Loucy (cell line): ENCODE measurements at regions not wholly inside any gene's neighbourhood (a gene's known extent, or its start where the extent isn't known, plus 50 kb on each side); places are given as distances from the start of the nearest gene placed in this dataset.

Experiments used
- H2AFZ ChIP-seq: fragments of 200-600 bp; sonication (generic); 2 replicates; pipeline ENCODE4 v1.6.0; 2016; ENCODE audit warnings: antibody characterized with exemption, mild to moderate bottlenecking, low read length, moderate library complexity
- H3F3A ChIP-seq: fragments of 200-600 bp; 2 replicates; pipeline ENCODE4 v1.6.0; 2016; ENCODE audit warnings: antibody characterized with exemption, low read depth, mild to moderate bottlenecking
- H3K27me3 ChIP-seq: fragments of 200-600 bp; sonication (generic); 2 replicates; pipeline ENCODE4 v1.6.1; 2014; ENCODE audit warnings: low read length, mild to moderate bottlenecking; ENCODE audit not compliant: insufficient read depth, poor library complexity, severe bottlenecking
- H3K36me3 ChIP-seq: fragments of 200-600 bp; sonication (generic); 2 replicates; pipeline ENCODE4 v1.6.1; 2016; ENCODE audit warnings: low read length; ENCODE audit not compliant: insufficient read depth
- H3K4me1 ChIP-seq: fragments of 200-600 bp; sonication (generic); 2 replicates; pipeline ENCODE4 v1.5.1; 2014; ENCODE audit warnings: low read length, mild to moderate bottlenecking; ENCODE audit not compliant: insufficient read depth, poor library complexity, severe bottlenecking
- H3K4me2 ChIP-seq: fragments of 200-600 bp; sonication (generic); 2 replicates; pipeline ENCODE4 v1.6.0; 2014; ENCODE audit warnings: antibody characterized with exemption, low read length, low read depth, mild to moderate bottlenecking; ENCODE audit not compliant: poor library complexity, severe bottlenecking
- H3K4me3 ChIP-seq: fragments of 200-600 bp; sonication (generic); 2 replicates; pipeline ENCODE4 v1.5.1; 2014; ENCODE audit warnings: low read length, mild to moderate bottlenecking, mixed read lengths; ENCODE audit not compliant: poor library complexity, severe bottlenecking
- H3K79me2 ChIP-seq: fragments of 200-600 bp; sonication (generic); 2 replicates; pipeline ENCODE4 v1.6.1; 2014; ENCODE audit warnings: low read length; ENCODE audit not compliant: insufficient read depth
- H3K9ac ChIP-seq: fragments of 200-600 bp; sonication (generic); 2 replicates; pipeline ENCODE4 v1.6.0; 2014; ENCODE audit warnings: mild to moderate bottlenecking, low read depth, low read length, moderate library complexity; ENCODE audit not compliant: poor library complexity, severe bottlenecking
- H3K9me2 ChIP-seq: fragments of 200-600 bp; sonication (generic); replicated peaks from 2 replicates; pipeline ENCODE4 v1.6.1; 2016; ENCODE audit warnings: low read depth, low read length, mixed read lengths
- H3K9me3 ChIP-seq: fragments of 200-600 bp; sonication (generic); 2 replicates; pipeline ENCODE4 v1.6.1; 2014; ENCODE audit warnings: mild to moderate bottlenecking, antibody characterized with exemption, low read length, low read depth; ENCODE audit not compliant: insufficient read depth
- H4K20me1 ChIP-seq: fragments of 200-600 bp; sonication (generic); 2 replicates; pipeline ENCODE4 v1.6.0; 2014; ENCODE audit warnings: antibody characterized with exemption, low read length, mild to moderate bottlenecking; ENCODE audit not compliant: insufficient read depth, poor library complexity, severe bottlenecking
- EZH2phosphoT487 ChIP-seq: fragments of 200-600 bp; IDR thresholded peaks from 2 replicates; pipeline ENCODE4 v1.6.1; 2018; ENCODE audit warnings: antibody characterized with exemption, mild to moderate bottlenecking, moderate library complexity, borderline replicate concordance
- TF ChIP-seq, protein P1 (sequence below): fragments of 200-600 bp; sonication (generic); conservative IDR thresholded peaks from 2 replicates; pipeline ENCODE4 v1.5.1; 2014; ENCODE audit warnings: mild to moderate bottlenecking, antibody characterized with exemption, low read length

DNA sequence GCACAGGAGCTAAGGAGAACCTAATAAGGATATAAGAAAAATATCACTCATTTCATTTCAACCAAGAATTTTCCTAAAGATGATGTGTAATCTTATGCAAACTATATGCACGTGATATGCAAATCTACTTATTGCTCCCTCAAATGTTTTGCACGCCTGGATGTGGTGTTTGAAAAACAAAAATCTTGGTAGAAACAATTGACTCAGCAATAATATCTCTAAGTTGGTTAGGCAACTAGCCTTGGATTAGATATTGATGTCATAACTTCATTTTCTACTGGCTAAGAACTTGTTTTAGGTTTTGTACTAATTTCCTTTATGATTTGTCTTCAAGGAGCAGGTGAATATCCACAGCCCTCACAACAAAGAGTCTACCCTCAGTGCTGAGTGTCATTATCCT is 164.6 kb downstream of the TM2D1 start:
- H3K4me1 ChIP-seq = no peaks in the 10 kb centered on the region
- H3K9me3 ChIP-seq = peaks cover 8% of the 10 kb centered on the region; the same call in 1 of the 2 replicates
- no peaks in the 10 kb centered on the region for H3F3A ChIP-seq
- no peak overlapping the region for H3K4me2 ChIP-seq
- no peak overlapping the region for H3K9ac ChIP-seq
- H4K20me1 ChIP-seq = no peaks in the 10 kb centered on the region
- no peak overlapping the region for H3K4me3 ChIP-seq
- no peak overlapping the region for H2AFZ ChIP-seq
- TF ChIP-seq EZH2phosphoT487 = no peak
- TF ChIP-seq, protein P1, sequence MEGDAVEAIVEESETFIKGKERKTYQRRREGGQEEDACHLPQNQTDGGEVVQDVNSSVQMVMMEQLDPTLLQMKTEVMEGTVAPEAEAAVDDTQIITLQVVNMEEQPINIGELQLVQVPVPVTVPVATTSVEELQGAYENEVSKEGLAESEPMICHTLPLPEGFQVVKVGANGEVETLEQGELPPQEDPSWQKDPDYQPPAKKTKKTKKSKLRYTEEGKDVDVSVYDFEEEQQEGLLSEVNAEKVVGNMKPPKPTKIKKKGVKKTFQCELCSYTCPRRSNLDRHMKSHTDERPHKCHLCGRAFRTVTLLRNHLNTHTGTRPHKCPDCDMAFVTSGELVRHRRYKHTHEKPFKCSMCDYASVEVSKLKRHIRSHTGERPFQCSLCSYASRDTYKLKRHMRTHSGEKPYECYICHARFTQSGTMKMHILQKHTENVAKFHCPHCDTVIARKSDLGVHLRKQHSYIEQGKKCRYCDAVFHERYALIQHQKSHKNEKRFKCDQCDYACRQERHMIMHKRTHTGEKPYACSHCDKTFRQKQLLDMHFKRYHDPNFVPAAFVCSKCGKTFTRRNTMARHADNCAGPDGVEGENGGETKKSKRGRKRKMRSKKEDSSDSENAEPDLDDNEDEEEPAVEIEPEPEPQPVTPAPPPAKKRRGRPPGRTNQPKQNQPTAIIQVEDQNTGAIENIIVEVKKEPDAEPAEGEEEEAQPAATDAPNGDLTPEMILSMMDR = no peak
- no peaks in the 10 kb centered on the region for H3K9me2 ChIP-seq
- no peaks in the 10 kb centered on the region for H3K36me3 ChIP-seq
- no peaks in the 10 kb centered on the region for H3K79me2 ChIP-seq
- no peaks in the 10 kb centered on the region for H3K27me3 ChIP-seq

DNA sequence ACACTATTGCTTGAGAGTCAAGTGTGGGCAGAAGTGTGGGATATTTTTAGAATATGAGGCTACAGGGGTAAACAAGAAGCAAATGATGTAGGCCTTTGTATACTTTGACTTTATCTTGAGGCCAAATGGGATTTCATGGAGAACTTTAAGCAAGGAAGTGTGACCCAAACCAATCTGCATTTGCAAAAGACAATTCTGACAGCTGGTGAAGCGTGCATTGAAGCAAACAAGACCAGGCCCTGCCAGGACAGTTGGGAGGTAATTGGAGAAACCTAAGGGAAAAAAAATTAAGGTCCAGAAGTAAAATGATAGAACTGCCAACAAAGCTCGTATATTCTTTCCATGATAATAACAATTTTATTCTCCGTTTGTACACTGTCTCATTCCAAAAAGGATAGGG is 168.3 kb downstream of the TM2D1 start:
- no peak for TF ChIP-seq EZH2phosphoT487
- TF ChIP-seq, protein P1 = no peak
- H3K4me1 ChIP-seq = no peaks in the 10 kb centered on the region
- no peak overlapping the region for H2AFZ ChIP-seq
- H3K9me2 ChIP-seq = no peaks in the 10 kb centered on the region
- no peaks in the 10 kb centered on the region for H3K36me3 ChIP-seq
- no peaks in the 10 kb centered on the region for H3K27me3 ChIP-seq
- peaks cover 7% of the 10 kb centered on the region; the same call in 1 of the 2 replicates for H3K9me3 ChIP-seq
- no peak overlapping the region for H3K4me2 ChIP-seq
- no peak overlapping the region for H3K9ac ChIP-seq
- H3K79me2 ChIP-seq = no peaks in the 10 kb centered on the region
- no peaks in the 10 kb centered on the region for H4K20me1 ChIP-seq
- H3F3A ChIP-seq = no peaks in the 10 kb centered on the region
- no peak overlapping the region for H3K4me3 ChIP-seq

DNA sequence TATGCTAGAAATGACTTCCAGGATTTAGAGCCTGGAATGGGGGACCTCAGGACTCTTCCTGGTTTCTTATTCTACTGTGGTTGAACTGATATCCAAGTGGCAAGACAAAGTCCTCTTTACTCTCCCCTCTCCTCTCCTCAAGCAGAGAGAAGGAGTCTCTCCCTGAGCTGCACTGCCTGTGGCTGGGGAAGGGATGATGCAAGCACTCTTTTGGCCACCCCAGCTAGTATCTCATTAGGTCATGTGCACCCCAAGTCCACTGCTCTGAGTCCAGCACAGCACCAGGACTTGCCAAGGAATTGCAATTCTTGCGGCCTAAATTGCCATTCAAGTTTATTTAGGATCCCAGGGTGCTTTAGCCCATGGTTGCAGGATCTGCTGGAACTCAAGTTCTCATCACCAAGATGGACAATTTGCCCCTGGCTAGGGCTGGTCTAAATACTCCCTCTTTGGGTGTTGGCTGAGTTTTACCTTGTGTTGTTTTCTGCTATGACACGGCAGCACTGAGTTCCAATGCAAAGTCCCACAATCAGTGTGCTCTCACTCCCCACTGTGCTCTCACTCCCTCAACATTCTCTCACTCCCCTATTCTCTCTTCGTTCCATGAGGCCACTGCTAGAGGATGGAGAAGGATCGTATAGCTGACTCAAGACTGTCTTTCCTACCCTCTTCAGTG is 172.2 kb downstream of the TM2D1 start:
- no peak overlapping the region for H3K4me2 ChIP-seq
- TF ChIP-seq, protein P1 = no peak
- TF ChIP-seq EZH2phosphoT487 = no peak
- H3K4me3 ChIP-seq = no peak overlapping the region
- no peaks in the 10 kb centered on the region for H3K79me2 ChIP-seq
- H3K27me3 ChIP-seq = no peaks in the 10 kb centered on the region
- H3K36me3 ChIP-seq = no peaks in the 10 kb centered on the region
- H4K20me1 ChIP-seq = no peaks in the 10 kb centered on the region
- no peak overlapping the region for H2AFZ ChIP-seq
- no peaks in the 10 kb centered on the region for H3K9me2 ChIP-seq
- H3K4me1 ChIP-seq = no peaks in the 10 kb centered on the region
- no peak overlapping the region for H3K9ac ChIP-seq
- peaks cover 7% of the 10 kb centered on the region; the same call in 1 of the 2 replicates for H3K9me3 ChIP-seq
- H3F3A ChIP-seq = no peaks in the 10 kb centered on the region
